Embryonic facial prominence (tissue), 1 donor: ENCODE measurements at regions not wholly inside any gene's neighbourhood (a gene's known extent, or its start where the extent isn't known, plus 50 kb on each side); places are given as distances from the start of the nearest gene placed in this dataset.
A peak's percentile ranks its signal among the peaks of the same experiment; 100 is the strongest.
"Not testable (repeated sequence)": the region's sequence is repeated elsewhere in the genome, so short reads cannot be mapped to it uniquely, and the experiment has no call there.

ENCODE experiments used
- DNase-seq: peaks from one replicate; pipeline ENCODE4 v3.0.0-alpha.2; 2016; ENCODE audit errors: extremely low spot score

GRCh38 chr1:147103416-147104155, 68.7 kb downstream of the PRKAB2 start:
- DNase-seq = not testable (repeated sequence)

- no peak for DNase-seq
These were observed 73.1 kb downstream of the PRKAB2 start for GRCh38 chr1:147099192-147099591.

- DNase-seq = not testable (repeated sequence)
These were observed 73.8 kb downstream of the PRKAB2 start for GRCh38 chr1:147098338-147098973.

DNA sequence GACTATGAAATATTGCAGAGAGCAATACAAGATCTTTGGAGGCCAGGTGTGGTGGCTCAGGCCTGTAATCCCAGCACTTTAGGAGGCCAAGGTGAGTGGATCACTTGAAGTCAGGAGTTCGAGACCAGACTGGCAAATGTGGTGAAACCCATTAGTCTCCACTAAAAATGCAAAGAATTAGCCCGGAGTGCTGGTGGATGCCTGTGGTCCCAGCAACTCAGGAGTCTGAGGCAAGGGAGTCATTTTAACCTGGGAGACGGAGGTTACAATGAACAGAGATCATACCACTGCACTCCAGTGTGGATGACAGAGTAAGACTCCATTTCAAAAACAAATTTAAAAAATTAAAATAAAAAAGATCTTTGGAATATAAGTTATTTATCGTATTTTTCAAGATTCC, 76.6 kb downstream of the PRKAB2 start:
- DNase-seq = no peak

DNA sequence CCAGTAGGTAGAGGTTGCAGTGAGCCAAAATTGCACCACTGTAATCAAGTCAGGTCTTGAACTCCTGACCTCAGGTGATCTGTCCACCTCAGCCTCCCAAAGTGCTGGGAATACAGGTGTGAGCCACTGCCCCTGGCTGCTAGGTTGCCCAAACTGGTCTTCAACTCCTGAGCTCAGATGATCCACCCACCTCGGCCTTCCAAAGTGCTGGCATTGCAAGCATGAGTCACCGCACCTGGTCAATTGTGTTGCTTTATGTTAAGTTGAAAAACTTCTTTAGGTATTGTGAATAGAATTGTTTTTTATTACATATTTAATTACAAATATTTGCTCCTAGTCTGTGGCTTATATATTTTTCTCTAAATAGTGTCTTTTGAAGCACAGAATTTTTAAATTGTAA, 80.5 kb downstream of the PRKAB2 start:
- no peak for DNase-seq

GRCh38 chr1:147089457-147089856, 82.8 kb downstream of the PRKAB2 start:
- DNase-seq = no peak

- DNase-seq = no peak
These were observed 86.1 kb downstream of the PRKAB2 start for GRCh38 chr1:147086129-147086528.

- peak; percentile 75 for DNase-seq
These were observed 87.8 kb downstream of the PRKAB2 start for GRCh38 chr1:147084273-147085096.

DNA sequence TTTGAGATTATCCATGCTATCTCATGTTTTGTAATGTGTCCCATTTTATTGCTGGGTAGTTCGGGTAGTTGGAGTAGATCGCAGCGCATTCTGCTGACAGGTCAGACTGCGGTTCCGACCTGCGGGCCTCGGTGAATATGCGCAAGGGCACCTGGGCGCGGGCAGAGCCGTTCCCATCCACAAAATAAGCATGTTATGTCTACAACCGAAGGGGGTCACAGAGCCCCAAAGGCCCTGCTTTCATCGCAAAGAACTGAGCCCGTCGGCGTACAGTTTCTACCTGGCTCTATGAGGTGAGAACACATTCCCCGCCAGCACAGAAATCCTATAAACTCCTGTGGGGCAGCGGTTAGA, 88.4 kb downstream of the PRKAB2 start:
- DNase-seq = no peak

GRCh38 chr1:147080671-147081394, 91.4 kb downstream of the PRKAB2 start:
- no peak for DNase-seq

DNA sequence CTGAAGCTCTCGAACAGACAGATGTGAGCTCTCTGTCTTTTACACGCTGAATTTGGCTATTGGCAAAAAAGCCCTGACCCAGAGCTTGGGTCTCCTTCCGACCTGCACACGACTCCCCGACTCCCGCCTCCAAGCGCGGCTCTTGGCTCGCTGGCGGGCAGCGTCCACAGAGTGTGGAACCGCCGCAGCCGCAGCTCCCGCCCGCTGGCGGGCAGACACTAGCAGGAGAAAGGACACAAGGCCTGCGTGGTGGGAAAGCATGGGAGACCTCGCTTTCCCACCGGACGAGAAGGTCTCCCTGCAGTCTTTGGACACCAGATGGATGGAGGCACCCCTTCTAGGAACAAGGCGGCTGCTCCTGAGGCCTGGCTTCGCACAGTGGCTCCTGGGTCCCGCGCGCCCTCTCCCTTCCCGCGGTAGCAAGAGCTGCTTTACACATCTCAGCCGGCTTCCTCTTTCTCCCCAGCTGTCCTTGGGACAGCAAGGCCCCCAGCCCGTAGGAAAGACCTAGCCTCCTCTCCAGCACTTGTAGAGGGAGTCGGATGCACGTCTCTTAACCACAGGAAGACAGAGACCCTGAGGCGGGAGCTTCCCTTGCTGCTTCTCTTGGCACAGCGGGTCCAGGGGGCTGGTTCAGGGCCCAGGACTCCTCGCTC, 92.1 kb downstream of the PRKAB2 start:
- DNase-seq = no peak

GRCh38 chr1:147079400-147080005, 92.8 kb downstream of the PRKAB2 start:
- DNase-seq = no peak

DNA sequence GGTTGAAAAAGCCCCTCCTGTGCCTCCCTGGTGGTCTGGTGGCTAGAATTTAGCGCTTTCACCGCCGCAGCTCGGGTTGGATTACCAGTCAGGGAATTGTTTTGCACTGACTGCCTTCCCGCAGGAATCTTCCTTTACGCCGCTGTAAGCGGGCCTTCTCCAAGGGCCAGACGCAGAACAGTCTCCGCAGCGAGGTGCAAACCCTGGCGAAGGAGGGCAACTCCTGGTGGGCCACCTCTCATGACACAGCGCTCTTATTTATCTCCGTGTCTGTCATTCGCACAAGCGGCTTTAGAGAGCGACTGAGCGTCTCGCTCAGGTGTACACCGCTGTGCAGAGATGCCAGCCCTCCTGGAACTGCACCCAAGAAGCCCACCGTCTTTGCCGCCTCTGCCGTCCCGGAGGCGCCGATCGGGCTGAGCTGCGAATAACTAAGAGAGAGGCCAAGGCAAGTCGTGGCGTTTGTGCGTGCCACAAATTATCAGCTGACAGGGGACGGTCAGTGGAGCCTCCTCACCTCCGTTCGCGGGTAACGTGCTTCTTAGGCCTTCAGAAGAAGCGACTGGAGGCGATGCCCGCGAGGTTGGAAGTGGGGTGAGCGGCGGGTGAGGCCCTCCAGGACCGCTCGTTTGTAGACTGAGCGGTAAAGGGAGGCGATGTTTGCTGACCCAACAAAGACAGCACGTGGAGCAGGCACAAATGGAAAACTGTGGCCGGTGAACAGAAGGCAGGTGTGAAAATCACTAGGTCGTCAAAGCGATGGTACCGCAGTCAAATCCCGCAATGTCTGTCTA, 93.5 kb downstream of the PRKAB2 start:
- no peak for DNase-seq

DNA sequence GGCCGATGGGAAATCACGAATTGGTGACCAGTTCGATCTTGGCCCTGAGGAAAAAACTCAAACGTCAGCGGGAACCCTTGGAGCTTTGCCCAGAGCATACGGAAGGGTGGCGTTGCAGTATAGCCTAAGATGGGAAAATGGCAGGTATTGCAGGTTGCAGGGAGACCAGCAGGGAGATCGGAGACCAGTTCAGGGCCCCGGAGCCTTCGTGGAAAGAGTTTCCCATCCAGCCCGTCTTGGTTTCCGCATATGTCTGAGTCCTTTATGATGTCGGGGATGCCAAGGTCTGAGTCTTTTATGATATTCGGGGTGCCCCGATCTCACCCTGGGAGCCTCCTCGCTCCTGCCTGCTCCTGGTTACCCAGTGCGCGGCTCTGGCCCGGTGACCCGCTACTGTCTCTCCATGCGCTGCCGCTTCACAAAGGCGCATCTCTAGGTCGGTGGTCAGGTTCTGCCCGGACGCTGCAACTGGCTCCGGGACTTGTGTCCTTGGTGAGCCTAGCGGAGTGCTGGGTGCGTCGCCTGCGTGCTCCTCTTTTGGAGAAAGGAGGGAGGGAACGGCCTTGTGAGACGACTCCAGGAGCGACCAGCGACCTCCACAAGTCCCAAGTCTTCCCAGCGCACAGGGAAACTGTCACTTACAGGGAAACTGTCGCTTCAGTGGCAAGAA, 94.2 kb downstream of the PRKAB2 start:
- DNase-seq = no peak

- no peak for DNase-seq
These were observed 94.7 kb downstream of the PRKAB2 start for GRCh38 chr1:147077523-147077922.

DNA sequence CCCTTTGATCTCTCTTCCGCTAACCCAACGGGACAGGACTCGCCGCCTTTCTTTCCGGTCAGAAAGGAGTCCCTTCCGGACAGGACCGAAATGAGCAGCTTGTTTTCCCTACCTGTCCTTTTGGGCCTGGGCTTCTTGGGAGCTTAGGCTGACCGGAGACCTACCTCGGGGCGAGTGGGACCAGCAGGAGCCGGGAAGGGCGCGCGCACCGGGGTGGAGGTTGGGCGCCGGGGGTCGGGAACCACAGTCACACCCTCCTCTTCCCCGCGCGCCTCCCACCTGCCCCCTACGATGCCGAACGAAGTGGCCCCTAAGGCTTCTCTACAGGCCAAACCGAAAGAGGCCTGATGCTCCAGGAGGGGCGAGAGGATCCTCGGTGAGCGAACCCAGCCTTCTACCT, 95.2 kb downstream of the PRKAB2 start:
- no peak for DNase-seq

- DNase-seq = no peak
These were observed 95.8 kb downstream of the PRKAB2 start for GRCh38 chr1:147076442-147076841.

GRCh38 chr1:147072482-147073432, 99.5 kb downstream of the PRKAB2 start:
- no peak for DNase-seq

GRCh38 chr1:147071142-147071541, 101.1 kb downstream of the PRKAB2 start:
- no peak for DNase-seq
